HepG2 (cell line): ENCODE measurements at regions not wholly inside any gene's neighbourhood (a gene's known extent, or its start where the extent isn't known, plus 50 kb on each side); places are given as distances from the start of the nearest gene placed in this dataset.

Experiments used
- ATAC-seq: fragments of 200-7000 bp; cut with Tn5 transposase; 3 replicates; pipeline ENCODE4 v1.9.1; 2020; ENCODE audit warnings: mild to moderate bottlenecking, moderate library complexity
- BruUV-seq: library from RNA; stranded (reverse); fragments of 400-500 nt; replicated peaks from 2 replicates; lab custom pipeline; 2021; lab: Mats Ljungman, UMichigan
- CTCF ChIA-PET: fragments of 300-600 bp; formaldehyde crosslinking; extraction: SDS; loops from one replicate; lab custom pipeline; 2021; ENCODE audit warnings: low total read pairs, inconsistent platforms, low intra/inter-chr PET ratio; lab: Yijun Ruan, JAX
- POLR2A ChIA-PET: fragments of 350-600 bp; sonication (Branson Sonifier 250); formaldehyde crosslinking; loops from one replicate; lab custom pipeline; 2020; ENCODE audit warnings: antibody characterized with exemption, inconsistent platforms; lab: Yijun Ruan, JAX
- DNase-seq: peaks from one replicate; pipeline ENCODE4 v3.0.0-alpha.2; 2015; ENCODE audit warnings: low spot score
- FAIRE-seq: peaks from 3 replicates; lab custom pipeline; 2011; peaks lifted over from hg19 to GRCh38; lab: Jason Lieb, UNC
- H2AFZ ChIP-seq: one replicate; pipeline ENCODE4 v1.6.1; 2011; ENCODE audit warnings: low read length, inconsistent platforms
- H3K27ac ChIP-seq: fragments of 300-600 bp; 3 replicates; pipeline ENCODE4 v1.8.0; 2011; ENCODE audit warnings: mixed run types, mild to moderate bottlenecking, mixed read lengths, low read length, inconsistent platforms; ENCODE audit not compliant: insufficient read depth; ENCODE audit errors: extremely low read length
- H3K27me3 ChIP-seq, 2 experiments: fragments of 200-600 bp in 1 of 2; 2 replicates in 1 of 2; 3 replicates in 1 of 2; pipeline versions ENCODE4 v1.6.0 to v1.8.0; 2011; ENCODE audit warnings: low read length in 2 of 2, mild to moderate bottlenecking in 2 of 2, moderate library complexity in 2 of 2, inconsistent platforms in 1 of 2; ENCODE audit not compliant: insufficient read depth in 2 of 2, control insufficient read depth in 1 of 2
- H3K36me3 ChIP-seq, 2 experiments: fragments of 200-600 bp in 1 of 2; replicated peaks in 1 of 2; 2 replicates in 1 of 2; 3 replicates in 1 of 2; pipeline versions ENCODE4 v1.5.1 to v1.8.0; 2011; ENCODE audit warnings: low read length in 2 of 2, inconsistent platforms in 1 of 2; ENCODE audit not compliant: insufficient read depth in 2 of 2, control insufficient read depth in 1 of 2
- H3K4me1 ChIP-seq: 2 replicates; pipeline ENCODE4 v1.5.1; 2012; ENCODE audit warnings: low read length, inconsistent platforms; ENCODE audit not compliant: insufficient read depth
- H3K4me2 ChIP-seq: 2 replicates; pipeline ENCODE4 v1.6.0; 2011; ENCODE audit warnings: low read depth, low read length, inconsistent platforms
- H3K4me3 ChIP-seq, 3 experiments: fragments of 200-600 bp in 1 of 3; sonication (generic), shearing (Covaris generic) in 1 of 3; replicated peaks in 1 of 3; 2 replicates each; pipeline ENCODE4 v1.5.1; 2011 to 2016; ENCODE audit warnings: low read length in 3 of 3, inconsistent platforms in 2 of 3, low read depth in 2 of 3, mild to moderate bottlenecking in 2 of 3, control low read depth in 1 of 3, mixed read lengths in 1 of 3; ENCODE audit not compliant: insufficient read depth in 1 of 3
- H3K79me2 ChIP-seq: one replicate; pipeline ENCODE4 v1.6.1; 2011; ENCODE audit warnings: low read length, inconsistent platforms; ENCODE audit not compliant: insufficient read depth
- H3K9ac ChIP-seq: 2 replicates; pipeline ENCODE4 v1.6.0; 2011; ENCODE audit warnings: mild to moderate bottlenecking, low read depth, low read length, inconsistent platforms; ENCODE audit not compliant: insufficient read depth
- H3K9me3 ChIP-seq: 2 replicates; pipeline ENCODE4 v1.5.1; 2012; ENCODE audit warnings: mild to moderate bottlenecking, low read length
- H4K20me1 ChIP-seq: 2 replicates; pipeline ENCODE4 v1.6.0; 2011; ENCODE audit warnings: inconsistent platforms, mild to moderate bottlenecking, low read length, moderate library complexity; ENCODE audit not compliant: insufficient read depth
- JUN ChIP-seq: sonication (generic); formaldehyde crosslinking; IDR thresholded peaks from 2 replicates; pipeline ENCODE4 v1.4.0; 2020; ENCODE audit warnings: mild to moderate bottlenecking, missing genetic modification reagents
- KDM4B ChIP-seq: sonication (generic); formaldehyde crosslinking; IDR thresholded peaks from 2 replicates; pipeline ENCODE4 v1.4.0; 2020; ENCODE audit warnings: missing genetic modification reagents
- NCOR1 ChIP-seq: fragments of 200-600 bp; sonication (generic); IDR thresholded peaks from 2 replicates; pipeline ENCODE4 v1.7.0; 2017; ENCODE audit warnings: antibody characterized with exemption, low read length, borderline replicate concordance
- PAF1 ChIP-seq: IDR thresholded peaks from 2 replicates; pipeline ENCODE4 v1.6.1; 2016; ENCODE audit warnings: missing genetic modification reagents, missing compliant biosample characterization
- PCBP2 ChIP-seq: fragments of 200-400 bp; formaldehyde crosslinking; optimal IDR thresholded peaks from 2 replicates; pipeline ENCODE3; 2018; ENCODE audit warnings: low read length, low read depth; ENCODE audit not compliant: poor library complexity, severe bottlenecking
- PHF8 ChIP-seq: sonication (generic); formaldehyde crosslinking; IDR thresholded peaks from 2 replicates; pipeline ENCODE4 v1.5.0; 2020; ENCODE audit warnings: missing genetic modification reagents
- SP140L ChIP-seq: sonication (generic); formaldehyde crosslinking; IDR thresholded peaks from 2 replicates; pipeline ENCODE4 v1.4.0; 2020; ENCODE audit warnings: missing genetic modification reagents, borderline replicate concordance
- SP2 ChIP-seq: sonication (generic); formaldehyde crosslinking; IDR thresholded peaks from 2 replicates; pipeline ENCODE4 v1.5.1; 2020; ENCODE audit warnings: mild to moderate bottlenecking, missing genetic modification reagents
- STAT5B ChIP-seq: sonication (generic); formaldehyde crosslinking; IDR thresholded peaks from 2 replicates; pipeline ENCODE4 v1.4.0; 2020; ENCODE audit warnings: missing genetic modification reagents
- ZBTB39 ChIP-seq: sonication (generic); formaldehyde crosslinking; IDR thresholded peaks from 2 replicates; pipeline ENCODE4 v1.5.0; 2020; ENCODE audit warnings: missing genetic modification reagents
- ZNF274 ChIP-seq: sonication (generic); formaldehyde crosslinking; IDR thresholded peaks from 2 replicates; pipeline ENCODE4 v1.5.1; 2020; ENCODE audit warnings: mild to moderate bottlenecking, missing genetic modification reagents
- ZNF484 ChIP-seq: sonication (generic); formaldehyde crosslinking; IDR thresholded peaks from 2 replicates; pipeline ENCODE4 v1.5.1; 2020; ENCODE audit warnings: mild to moderate bottlenecking, low read depth, missing genetic modification reagents, borderline replicate concordance
- WGBS: methylation state at CpG from one replicate; pipeline ENCODE4 v1.1.6; 2017; ENCODE audit warnings: low lambda C conversion rate; 5-methylcytosine and 5-hydroxymethylcytosine counted together
- in situ Hi-C: cut with HindIII; loops from 2 replicates; pipeline ENCODE4 v1.10.0; 2017; ENCODE audit warnings: low pct_unique_long_range_greater_than_20kb; ENCODE audit not compliant: extremely low pct_ligation_motif_present
- intact Hi-C: fragments of 100-400 bp; cut with micrococcal nuclease; formaldehyde crosslinking; loops from one replicate; pipeline ENCODE4 v1.10.0; 2022; ENCODE audit not compliant: unreplicated experiment
- TF ChIP-seq, protein P1 (sequence below): sonication (generic); formaldehyde crosslinking; IDR thresholded peaks from 2 replicates; pipeline ENCODE4 v1.5.0; 2020; ENCODE audit warnings: mild to moderate bottlenecking, missing genetic modification reagents, borderline replicate concordance
- TF ChIP-seq, protein P2 (sequence below): sonication (generic); formaldehyde crosslinking; IDR thresholded peaks from 2 replicates; pipeline ENCODE4 v1.5.1; 2020; ENCODE audit warnings: mild to moderate bottlenecking, missing genetic modification reagents, borderline replicate concordance

DNA sequence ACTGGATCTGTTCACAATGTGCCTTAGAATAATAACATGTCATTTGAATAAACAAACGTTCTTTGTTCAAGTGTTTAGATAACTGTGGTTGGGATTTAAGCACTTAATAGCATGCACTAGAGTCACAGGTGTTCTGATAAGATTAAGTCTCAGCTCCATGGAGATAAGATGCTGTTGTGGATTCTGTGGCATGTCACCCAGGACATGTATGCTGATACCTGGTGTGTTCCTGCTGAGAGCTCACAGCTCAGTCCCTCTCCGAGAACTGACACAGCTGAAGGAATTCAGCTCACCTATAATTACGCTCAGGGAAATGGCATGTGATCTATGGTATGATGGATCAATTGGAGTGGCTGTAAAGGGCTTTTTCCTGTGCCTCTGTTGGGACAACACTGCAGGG, 75.4 kb upstream of the ST6GAL2 start:
- no peaks in the 10 kb centered on the region for H3K9me3 ChIP-seq
- H3K4me3 ChIP-seq, result no peak overlapping the region
- H3K36me3 ChIP-seq, result no peaks in the 10 kb centered on the region
- no peak overlapping the region for H3K27ac ChIP-seq
- no peaks in the 10 kb centered on the region for H3K27me3 ChIP-seq
- H4K20me1 ChIP-seq, result no peaks in the 10 kb centered on the region
- intact Hi-C loops, result no loop called here
- H3K4me2 ChIP-seq, result no peak overlapping the region
- TF ChIP-seq ZBTB39 (CRISPR knock-in tag), result no peak
- TF ChIP-seq PHF8 (CRISPR knock-in tag), result no peak
- TF ChIP-seq STAT5B (CRISPR knock-in tag), result no peak
- no peak for TF ChIP-seq SP140L
- TF ChIP-seq, protein P1, sequence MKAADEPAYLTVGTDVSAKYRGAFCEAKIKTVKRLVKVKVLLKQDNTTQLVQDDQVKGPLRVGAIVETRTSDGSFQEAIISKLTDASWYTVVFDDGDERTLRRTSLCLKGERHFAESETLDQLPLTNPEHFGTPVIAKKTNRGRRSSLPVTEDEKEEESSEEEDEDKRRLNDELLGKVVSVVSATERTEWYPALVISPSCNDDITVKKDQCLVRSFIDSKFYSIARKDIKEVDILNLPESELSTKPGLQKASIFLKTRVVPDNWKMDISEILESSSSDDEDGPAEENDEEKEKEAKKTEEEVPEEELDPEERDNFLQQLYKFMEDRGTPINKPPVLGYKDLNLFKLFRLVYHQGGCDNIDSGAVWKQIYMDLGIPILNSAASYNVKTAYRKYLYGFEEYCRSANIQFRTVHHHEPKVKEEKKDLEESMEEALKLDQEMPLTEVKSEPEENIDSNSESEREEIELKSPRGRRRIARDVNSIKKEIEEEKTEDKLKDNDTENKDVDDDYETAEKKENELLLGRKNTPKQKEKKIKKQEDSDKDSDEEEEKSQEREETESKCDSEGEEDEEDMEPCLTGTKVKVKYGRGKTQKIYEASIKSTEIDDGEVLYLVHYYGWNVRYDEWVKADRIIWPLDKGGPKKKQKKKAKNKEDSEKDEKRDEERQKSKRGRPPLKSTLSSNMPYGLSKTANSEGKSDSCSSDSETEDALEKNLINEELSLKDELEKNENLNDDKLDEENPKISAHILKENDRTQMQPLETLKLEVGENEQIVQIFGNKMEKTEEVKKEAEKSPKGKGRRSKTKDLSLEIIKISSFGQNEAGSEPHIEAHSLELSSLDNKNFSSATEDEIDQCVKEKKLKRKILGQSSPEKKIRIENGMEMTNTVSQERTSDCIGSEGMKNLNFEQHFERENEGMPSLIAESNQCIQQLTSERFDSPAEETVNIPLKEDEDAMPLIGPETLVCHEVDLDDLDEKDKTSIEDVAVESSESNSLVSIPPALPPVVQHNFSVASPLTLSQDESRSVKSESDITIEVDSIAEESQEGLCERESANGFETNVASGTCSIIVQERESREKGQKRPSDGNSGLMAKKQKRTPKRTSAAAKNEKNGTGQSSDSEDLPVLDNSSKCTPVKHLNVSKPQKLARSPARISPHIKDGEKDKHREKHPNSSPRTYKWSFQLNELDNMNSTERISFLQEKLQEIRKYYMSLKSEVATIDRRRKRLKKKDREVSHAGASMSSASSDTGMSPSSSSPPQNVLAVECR (CRISPR knock-in tag), result no peak
- no peak for TF ChIP-seq ZNF274
- TF ChIP-seq JUN (CRISPR knock-in tag), result no peak
- no peak for TF ChIP-seq ZNF484 (CRISPR knock-in tag)
- TF ChIP-seq PCBP2, result no peak
- no peak for TF ChIP-seq KDM4B (CRISPR knock-in tag)
- TF ChIP-seq SP2 (CRISPR knock-in tag), result no peak
- TF ChIP-seq NCOR1, result no peak
- TF ChIP-seq, protein P2, sequence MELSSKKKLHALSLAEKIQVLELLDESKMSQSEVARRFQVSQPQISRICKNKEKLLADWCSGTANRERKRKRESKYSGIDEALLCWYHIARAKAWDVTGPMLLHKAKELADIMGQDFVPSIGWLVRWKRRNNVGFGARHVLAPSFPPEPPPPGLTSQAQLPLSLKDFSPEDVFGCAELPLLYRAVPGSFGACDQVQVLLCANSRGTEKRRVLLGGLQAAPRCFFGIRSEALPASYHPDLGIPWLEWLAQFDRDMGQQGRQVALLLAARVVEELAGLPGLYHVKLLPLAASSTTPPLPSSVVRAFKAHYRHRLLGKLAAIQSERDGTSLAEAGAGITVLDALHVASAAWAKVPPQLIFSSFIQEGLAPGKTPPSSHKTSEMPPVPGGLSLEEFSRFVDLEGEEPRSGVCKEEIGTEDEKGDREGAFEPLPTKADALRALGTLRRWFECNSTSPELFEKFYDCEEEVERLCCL, result no peak
- TF ChIP-seq PAF1 (CRISPR knock-in tag), result no peak
- WGBS, result 0% methylated on average over 3 of the region's 3 CpGs
- ChIA-PET POLR2A (no interaction called here), CTCF (no interaction called here)
- H3K4me1 ChIP-seq, result no peaks in the 10 kb centered on the region
- H2AFZ ChIP-seq, result no peak overlapping the region
- H3K79me2 ChIP-seq, result no peaks in the 10 kb centered on the region
- no peak overlapping the region for H3K9ac ChIP-seq
- DNase-seq (no peak), FAIRE-seq (no peak), ATAC-seq (no peak)
- no TSS peak for BruUV-seq
- in situ Hi-C loops, result no loop called here
